ENCODE measurements at regions not wholly inside any gene's neighbourhood (a gene's known extent, or its start where the extent isn't known, plus 50 kb on each side); places are given as distances from the start of the nearest gene placed in this dataset.
A peak's percentile ranks its signal among the peaks of the same experiment; 100 is the strongest.

DNA sequence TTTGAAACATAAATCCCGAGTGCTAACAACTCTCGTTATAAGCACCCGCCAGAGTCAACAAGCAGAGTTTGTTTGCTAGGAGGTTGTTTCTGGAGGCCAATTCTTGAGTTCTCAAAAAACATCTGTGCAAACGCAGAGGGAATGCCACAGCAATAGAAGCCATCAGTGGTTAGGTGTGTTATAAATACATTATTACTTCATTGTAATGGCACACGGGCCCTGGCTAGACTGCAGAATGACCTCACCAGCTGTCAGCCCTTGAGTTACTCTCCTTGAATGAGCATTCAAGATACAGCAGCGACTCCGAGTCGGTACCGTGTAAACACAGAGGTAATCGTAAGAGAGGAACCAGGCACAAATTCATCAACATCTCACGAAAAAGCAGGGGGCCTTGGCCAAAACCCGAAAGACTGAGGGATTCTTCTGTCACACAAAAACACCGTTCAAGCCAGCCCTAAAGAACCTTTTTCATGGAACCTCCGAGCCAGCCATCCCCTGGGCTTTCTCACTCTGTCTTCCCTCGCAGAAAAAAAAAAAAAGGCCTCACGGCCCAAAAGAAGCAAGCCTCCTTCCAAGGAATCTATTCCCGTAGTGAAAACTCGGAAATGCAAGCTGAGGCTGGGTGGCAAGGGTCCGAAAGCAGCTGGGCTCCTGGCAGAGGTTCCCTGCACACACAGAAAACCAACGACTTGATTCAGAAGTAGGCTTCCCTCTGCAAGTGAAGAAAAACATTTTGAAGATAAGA is 133.7 kb upstream of the MEIS1 start:
- H3K27ac ChIP-seq, result no peak overlapping the region
- no peaks in the 10 kb centered on the region for H3K36me3 ChIP-seq
- ATAC-seq, result peak; percentile 65
- no peak overlapping the region for H3K4me3 ChIP-seq
- TF ChIP-seq, protein P1, sequence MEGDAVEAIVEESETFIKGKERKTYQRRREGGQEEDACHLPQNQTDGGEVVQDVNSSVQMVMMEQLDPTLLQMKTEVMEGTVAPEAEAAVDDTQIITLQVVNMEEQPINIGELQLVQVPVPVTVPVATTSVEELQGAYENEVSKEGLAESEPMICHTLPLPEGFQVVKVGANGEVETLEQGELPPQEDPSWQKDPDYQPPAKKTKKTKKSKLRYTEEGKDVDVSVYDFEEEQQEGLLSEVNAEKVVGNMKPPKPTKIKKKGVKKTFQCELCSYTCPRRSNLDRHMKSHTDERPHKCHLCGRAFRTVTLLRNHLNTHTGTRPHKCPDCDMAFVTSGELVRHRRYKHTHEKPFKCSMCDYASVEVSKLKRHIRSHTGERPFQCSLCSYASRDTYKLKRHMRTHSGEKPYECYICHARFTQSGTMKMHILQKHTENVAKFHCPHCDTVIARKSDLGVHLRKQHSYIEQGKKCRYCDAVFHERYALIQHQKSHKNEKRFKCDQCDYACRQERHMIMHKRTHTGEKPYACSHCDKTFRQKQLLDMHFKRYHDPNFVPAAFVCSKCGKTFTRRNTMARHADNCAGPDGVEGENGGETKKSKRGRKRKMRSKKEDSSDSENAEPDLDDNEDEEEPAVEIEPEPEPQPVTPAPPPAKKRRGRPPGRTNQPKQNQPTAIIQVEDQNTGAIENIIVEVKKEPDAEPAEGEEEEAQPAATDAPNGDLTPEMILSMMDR (IDR thresholded peaks at IDR 0.05), result no peak
- intact Hi-C loops (cut with DNase I), result no loop called here
- peaks cover 5% of the 10 kb centered on the region for H3K4me1 ChIP-seq
- no peaks in the 10 kb centered on the region for H3K9me3 ChIP-seq
- DNase-seq, result no peak
- no peaks in the 10 kb centered on the region for H3K27me3 ChIP-seq

DNA sequence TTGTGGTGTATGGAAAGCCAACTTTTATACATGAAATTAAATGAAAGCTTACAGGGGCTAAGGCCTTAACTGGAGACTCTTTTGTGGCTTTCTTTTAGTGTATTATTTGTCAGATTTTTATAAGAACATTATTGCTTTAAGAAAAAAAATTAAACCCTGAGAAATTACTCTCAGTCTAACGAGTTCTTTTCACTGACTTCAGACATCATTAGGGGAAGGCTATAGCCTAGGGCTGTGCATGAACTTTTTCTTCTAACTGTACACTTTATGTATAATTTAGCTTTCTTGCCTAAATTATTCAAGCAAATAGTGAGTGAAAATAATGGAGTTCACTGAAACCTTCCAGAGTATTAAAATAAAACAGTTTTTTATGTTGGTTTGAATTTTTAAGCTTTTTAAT is 151.1 kb upstream of the MEIS1 start:
- Histone ChIP-seq H3K4me1 (no peaks in the 10 kb centered on the region), H3K27ac (no peak overlapping the region), H3K27me3 (no peaks in the 10 kb centered on the region), H3K36me3 (no peaks in the 10 kb centered on the region), H3K9me3 (no peaks in the 10 kb centered on the region), H3K4me3 (no peak overlapping the region)
- DNase-seq (no peak), ATAC-seq (no peak)
- TF ChIP-seq, protein P1 (IDR thresholded peaks at IDR 0.05), result no peak
- intact Hi-C loops (cut with DNase I), result no loop called here

DNA sequence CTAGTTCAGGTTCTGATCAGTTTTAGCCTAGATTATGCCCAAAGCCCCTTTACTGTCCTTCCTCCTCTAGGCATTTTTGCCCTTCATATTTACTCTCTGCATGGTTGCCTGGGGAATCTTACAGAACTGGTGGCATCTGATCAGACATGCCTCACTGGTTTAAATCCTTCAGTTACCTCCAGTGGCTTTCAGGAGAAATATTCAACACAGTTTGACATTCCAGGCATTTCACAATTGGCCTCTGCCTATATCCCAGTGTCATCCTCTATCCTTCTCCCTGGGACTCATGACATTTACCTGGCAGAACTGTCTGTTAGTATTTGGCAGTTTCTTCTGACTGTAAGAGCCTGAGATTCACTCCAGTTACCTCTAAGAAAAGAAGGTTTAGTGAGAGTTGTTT is 152.9 kb upstream of the MEIS1 start:
- intact Hi-C loops (cut with DNase I), result no loop called here
- Histone ChIP-seq H3K27ac (no peak overlapping the region), H3K4me3 (no peak overlapping the region), H3K36me3 (no peaks in the 10 kb centered on the region), H3K4me1 (no peaks in the 10 kb centered on the region), H3K9me3 (no peaks in the 10 kb centered on the region), H3K27me3 (no peaks in the 10 kb centered on the region)
- ATAC-seq, result no peak
- TF ChIP-seq, protein P1 (IDR thresholded peaks at IDR 0.05), result no peak
- DNase-seq, result no peak

DNA sequence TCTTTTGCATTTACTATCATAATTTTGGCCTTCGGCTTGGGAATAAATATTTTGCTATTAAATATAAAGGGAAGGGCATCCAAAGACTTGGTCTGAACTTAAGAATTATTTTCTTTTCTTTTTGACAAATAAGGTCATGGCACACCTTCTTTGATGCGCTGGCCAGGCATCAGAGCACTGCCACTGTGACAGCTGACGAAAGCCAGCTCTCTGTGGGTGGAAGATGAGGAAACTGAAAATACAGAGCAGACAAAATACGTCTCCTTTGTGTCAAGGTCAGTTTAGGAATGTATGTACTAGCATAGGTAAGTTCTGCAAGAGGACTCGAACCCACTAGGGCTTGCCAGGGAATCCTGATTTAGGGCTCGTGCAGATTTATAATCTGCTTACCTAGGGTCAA is 155.9 kb upstream of the MEIS1 start:
- H3K9me3 ChIP-seq, result no peaks in the 10 kb centered on the region
- ATAC-seq (no peak), DNase-seq (no peak)
- intact Hi-C loops (cut with DNase I), result no loop called here
- H3K4me3 ChIP-seq, result no peak overlapping the region
- no peaks in the 10 kb centered on the region for H3K36me3 ChIP-seq
- TF ChIP-seq, protein P1 (IDR thresholded peaks at IDR 0.05), result no peak
- no peaks in the 10 kb centered on the region for H3K27me3 ChIP-seq
- no peaks in the 10 kb centered on the region for H3K4me1 ChIP-seq
- H3K27ac ChIP-seq, result no peak overlapping the region

DNA sequence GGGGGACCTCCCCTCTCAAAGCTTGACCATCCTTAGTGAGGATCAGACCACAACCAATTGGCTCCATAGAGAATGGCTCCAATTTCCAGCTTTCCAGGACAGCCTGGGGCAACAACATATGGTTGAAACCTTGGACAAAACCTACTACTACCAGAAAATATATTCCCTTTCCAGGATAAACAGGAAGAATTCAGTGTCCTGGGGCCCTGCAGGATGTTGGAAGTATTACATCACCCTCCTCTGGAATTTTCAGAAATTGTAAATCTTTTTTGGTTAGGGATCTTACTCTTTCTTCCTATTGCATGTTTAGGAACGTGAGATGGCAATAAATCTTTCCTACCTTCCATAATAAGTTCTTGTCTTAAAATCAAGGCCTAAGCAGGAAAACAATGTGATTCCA is 158.9 kb upstream of the MEIS1 start:
- TF ChIP-seq, protein P1 (IDR thresholded peaks at IDR 0.05), result no peak
- Histone ChIP-seq H3K9me3 (no peaks in the 10 kb centered on the region), H3K27ac (no peak overlapping the region), H3K27me3 (no peaks in the 10 kb centered on the region), H3K4me1 (no peaks in the 10 kb centered on the region), H3K36me3 (no peaks in the 10 kb centered on the region), H3K4me3 (no peak overlapping the region)
- DNase-seq, result no peak
- intact Hi-C loops (cut with DNase I), result no loop called here
- no peak for ATAC-seq

Measured in upper lobe of right lung (tissue), 1 donor.